ENCODE measurements at regions not wholly inside any gene's neighbourhood (a gene's known extent, or its start where the extent isn't known, plus 50 kb on each side); places are given as distances from the start of the nearest gene placed in this dataset.

GRCh38 chr15:87687523-87687870 is 569.0 kb downstream of the NTRK3 start:
- TF ChIP-seq CTCF (conservative IDR thresholded peaks at IDR 0.05; ENCODE audit: low read depth in 2 of 2) (no peak), ZNF462 (CRISPR knock-in tag; IDR thresholded peaks at IDR 0.05) (no peak), REST (IDR thresholded peaks at IDR 0.05; ENCODE audit: unreplicated experiment) (no peak), JUNB (IDR thresholded peaks at IDR 0.05; ENCODE audit: unreplicated experiment) (no peak), STAT1 (IDR thresholded peaks at IDR 0.05; ENCODE audit: unreplicated experiment) (no peak), EZH2phosphoT487 (IDR thresholded peaks at IDR 0.05; ENCODE audit: unreplicated experiment) (no peak)
